ENCODE measurements at regions not wholly inside any gene's neighbourhood (a gene's known extent, or its start where the extent isn't known, plus 50 kb on each side); places are given as distances from the start of the nearest gene placed in this dataset.
A peak's percentile ranks its signal among the peaks of the same experiment; 100 is the strongest.
"Not testable (repeated sequence)": the region's sequence is repeated elsewhere in the genome, so short reads cannot be mapped to it uniquely, and the experiment has no call there.

DNA sequence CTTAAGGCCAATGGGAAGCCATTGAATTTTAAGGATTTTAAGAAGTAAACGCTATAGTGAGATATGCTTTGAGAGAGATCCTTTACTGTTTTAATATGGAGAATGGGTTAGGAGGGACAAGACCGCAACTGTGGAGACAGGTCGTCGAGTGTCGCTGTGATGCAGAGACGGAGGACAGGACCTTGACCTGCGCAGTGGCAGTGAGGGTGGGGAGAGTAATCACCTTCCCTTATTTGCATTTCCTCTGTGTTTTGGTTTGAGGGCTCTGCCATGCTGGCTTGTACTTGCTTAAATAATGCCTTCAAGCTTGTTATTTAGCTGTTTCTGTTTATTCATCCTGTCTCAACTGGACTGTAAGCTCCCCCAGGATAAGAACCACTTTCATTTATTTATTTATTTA is 345.0 kb downstream of the FBXW7 start:
- DNase-seq, result no peak

DNA sequence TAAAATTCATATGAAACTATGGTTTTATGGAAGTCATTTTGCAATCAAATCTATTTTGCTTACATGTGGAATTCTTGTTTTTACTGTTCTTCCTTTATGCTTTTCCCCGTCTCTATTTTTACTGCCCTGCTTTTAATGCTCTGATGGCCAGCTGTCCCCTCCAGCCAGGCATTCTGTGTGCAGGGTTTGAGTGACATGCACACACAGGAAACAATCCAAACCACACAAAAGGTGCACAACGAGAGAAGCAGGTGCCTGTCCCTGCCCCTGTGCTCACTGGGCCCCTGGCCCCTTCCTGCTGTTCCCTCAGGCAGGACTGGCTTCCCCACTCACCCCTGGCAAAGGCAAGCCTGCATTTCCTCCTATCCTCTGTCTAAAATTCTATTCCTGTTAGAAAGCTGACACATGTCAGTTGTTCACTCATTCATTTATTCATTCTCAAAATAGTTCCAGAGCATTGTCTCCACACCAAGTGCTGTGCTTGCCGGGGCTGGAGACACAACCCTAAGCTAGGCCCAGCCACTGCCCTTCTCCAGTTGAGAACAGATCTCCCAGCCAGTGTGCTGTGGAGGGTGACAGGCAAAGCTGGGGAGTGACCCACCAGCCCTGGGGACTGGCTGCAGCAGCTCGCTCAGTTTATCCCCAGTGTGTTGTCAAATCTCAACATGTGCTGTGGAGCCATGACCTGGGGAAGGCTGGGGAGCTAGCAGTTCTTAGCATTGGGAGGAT is 346.3 kb downstream of the FBXW7 start:
- DNase-seq, result no peak

DNA sequence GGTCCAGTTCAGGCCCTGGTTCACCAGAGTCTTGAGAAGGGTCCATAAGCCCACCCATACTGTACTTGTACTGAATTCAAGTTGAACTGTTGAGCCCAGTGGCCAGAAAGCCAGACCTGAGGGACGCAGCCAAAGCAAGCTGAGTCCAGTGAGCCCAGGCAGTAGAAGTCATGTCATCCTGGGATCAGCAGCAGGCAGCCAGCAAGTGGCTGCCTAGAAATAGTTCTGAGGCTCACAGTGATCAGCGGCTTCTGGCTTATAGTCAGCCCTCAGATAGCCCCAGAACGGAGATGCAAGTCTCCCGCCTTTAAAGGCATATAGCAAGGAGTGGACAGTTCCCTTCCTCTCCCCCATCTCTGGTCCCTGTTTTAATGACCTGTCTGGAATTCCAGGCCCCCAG is 347.1 kb downstream of the FBXW7 start:
- DNase-seq, result no peak

DNA sequence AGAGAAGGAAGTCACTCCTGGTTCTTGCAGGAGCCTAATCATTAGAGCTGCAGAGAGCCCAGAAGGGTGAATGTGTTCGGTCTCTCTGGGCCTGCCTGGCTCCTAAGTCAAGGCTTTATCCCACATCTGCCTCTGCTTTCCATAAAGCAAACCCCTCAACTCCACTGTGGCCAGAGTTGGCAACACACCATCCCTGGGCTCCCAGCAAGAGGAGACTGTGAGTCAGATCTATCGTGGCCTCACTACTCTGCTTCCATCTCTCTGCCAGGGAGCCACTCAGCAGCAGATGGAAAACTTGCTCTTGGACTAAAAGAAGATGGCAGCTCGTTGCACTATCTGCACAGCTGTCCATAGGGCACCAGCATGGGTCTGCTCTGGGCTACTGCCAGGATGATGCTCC is 348.2 kb downstream of the FBXW7 start:
- no peak for DNase-seq

DNA sequence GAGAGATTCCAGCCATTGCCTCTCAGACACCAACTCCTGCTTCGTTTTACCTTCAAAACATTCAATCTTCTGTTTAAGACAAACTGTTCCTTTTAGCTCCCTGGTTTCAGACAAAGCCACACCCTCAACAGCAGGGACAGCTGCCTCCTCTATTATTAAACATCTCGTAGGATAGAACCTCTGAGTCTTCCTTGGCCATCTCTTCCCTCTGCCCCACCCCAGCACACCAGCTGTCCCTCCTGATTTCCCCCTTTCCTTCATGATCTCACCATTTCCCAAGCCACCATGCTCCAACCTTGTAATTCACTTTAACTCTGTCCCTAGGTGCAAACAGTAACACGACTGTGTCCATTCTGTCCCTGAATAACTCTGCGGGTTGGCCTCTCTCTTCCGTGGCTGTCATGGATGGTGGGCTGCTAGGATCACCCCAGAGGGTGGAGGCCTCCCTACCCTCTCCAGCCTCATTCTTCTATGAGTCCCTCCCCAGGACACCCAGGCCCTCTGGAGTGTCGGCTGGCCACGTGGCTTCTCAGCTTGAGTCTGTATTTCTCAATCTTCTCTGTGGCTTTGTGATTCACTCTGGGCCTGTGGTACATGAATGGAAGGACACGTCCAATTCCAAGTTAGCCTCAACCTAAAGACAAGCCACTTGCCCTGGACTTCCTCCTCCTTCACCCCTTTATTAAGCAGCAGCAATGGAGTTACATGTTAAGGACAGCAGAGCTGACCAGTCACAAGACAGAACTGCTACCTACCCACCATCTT is 349.9 kb downstream of the FBXW7 start:
- DNase-seq, result no peak

DNA sequence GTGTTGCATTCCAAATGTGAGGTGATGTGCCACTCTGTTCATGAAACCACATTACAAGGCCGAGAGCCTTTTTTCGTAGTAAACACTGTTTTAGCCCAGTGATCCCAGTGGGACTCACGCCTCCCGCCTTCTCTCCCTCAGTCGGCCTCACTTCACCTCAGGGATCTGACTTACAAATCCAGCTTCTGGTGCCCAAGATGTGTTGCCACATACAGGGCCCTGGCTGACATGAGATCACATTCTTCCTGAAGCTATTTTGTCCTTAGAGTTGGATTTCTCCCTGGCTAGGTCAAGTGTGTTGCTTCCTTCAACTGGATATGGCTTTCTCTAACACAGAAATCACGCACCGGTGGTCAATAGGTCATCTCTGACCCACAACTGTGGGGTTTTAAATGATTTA is 354.7 kb downstream of the FBXW7 start:
- no peak for DNase-seq

DNA sequence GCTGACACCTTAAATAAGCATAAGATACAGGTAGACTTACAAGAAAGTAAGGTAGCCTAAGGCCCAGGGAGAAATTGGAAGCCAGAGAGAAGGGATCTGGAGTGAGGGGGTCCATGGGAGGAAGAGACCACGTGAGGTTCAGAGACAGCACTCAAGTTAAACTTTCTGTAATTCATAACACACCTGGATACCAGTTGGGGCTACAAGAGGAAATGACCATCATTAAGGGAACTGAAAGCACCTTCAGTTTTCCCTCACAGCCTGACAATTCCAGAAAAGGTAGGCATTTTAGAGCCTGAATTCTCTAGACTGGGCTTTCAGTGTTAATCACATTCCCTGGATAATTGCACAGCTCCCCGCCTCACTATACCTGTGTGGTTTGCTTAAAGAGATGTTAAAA is 355.5 kb downstream of the FBXW7 start:
- DNase-seq, result no peak

DNA sequence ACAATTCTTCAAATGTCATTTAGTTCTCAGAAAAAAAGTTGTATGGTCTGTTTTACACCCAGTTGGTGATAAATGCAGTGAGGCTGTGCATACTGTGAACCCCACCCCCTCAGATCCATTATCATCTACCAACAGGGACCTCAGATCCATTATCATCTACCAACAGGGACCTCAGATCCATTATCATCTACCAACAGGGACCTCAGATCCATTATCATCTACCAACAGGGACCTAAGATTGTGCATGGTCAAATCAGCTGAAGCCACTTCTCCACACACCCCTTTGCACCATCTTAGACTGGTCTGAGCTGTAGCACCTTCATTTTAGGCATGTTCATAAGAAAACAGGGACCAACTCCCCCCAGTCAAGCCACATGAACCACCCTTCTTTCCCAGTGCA is 358.4 kb downstream of the FBXW7 start:
- DNase-seq, result not testable (repeated sequence)

DNA sequence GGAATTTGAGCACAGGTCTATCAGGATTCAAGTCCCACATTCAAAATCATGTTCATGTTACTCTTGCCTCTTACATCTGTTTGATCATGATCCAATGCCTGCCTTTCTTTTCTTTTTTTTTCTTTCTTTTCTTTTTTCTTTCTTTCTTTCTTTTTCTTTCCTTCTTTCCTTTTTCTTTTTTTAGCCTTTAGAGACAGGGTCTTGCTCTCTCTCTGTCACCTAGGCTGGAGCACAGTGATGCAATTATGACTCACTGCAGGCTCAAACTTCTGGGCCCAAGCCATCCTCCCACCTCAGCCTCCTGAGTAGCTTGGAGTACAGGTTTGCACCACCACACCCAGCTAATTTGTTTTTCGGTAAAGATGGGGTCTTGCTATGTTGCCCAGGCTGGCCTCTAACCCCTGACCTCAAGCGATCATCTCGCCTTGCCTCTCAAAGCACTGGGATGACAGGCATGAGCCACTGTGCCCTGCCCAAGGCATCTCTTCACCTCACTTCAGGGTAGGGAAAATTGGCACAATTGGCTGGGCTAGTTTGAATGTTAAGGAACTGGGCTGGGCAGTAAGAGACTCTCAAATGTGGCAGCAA is 359.2 kb downstream of the FBXW7 start:
- DNase-seq, result no peak

DNA sequence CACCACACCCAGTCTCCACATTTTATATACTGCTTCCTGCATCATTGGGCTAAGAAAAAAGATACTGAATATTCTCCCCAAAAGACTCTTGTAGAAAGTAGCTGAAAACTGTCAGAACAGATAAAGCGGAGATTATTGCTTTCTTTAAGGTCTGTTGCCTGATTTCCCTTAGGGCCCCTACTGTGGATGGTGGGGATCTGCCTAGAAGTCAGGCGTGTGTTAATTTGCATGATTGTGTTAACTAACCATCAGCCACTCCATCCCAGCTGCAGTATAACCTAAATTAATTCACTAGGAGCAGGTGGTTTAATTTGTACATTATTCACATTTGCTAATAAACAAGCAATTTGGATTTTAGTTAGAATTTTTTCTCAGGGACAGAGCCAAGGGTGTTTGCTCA is 360.3 kb downstream of the FBXW7 start:
- no peak for DNase-seq

DNA sequence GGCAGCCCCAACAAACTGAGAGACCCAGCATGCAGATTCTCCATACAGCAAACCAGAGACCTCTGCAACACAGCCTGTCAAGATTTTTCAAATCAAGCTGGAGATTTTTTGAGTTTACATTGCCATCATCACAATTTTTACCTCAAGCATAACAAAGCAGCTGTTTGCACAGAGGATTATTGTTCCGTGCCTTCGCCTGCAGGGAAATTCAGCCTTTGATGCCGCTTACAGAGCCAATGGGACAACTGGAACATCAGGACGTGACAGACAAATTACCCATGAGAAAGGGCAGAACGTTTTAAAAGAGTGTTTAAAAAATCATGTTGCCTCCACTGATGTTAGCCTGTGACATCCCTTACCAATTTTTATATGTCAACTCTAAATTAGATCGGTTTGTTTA is 363.7 kb downstream of the FBXW7 start:
- no peak for DNase-seq

DNA sequence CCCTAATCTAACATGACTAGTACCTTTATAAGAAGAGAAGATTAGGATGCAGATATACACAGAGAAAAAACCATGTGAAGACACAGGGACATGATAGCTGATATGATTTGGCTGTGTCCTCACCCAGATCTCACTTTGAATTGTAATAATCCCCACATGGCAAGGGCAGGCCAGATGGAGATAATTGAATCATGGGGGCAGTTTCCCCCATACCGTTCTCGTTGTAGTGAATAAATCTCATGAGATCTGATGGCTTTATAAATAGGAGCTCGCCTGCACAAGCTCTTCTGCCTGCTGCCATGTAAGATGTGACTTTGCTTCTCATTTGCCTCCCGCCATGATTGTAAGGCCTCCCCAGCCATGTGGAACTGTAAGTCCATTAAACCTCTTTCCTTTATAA is 364.3 kb downstream of the FBXW7 start:
- no peak for DNase-seq

DNA sequence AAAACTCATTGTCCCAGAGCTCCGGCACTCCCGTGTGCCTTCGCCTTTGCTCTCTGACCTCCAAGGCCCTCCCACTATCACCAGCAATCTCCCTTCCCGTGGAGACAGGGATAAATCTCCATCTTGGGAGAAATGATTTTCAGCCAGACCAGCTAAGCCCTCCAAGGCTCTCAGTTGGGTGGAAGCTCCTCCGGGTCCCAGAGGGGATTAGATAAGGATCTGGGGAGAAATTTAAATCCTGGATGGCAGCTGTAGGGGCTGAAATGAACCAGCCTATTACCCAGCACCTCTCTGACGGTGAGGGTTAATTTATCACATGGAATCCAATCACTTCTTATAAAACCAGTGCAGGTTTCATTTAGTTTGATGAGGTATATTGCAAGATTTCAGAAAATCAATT is 366.2 kb downstream of the FBXW7 start:
- no peak for DNase-seq

DNA sequence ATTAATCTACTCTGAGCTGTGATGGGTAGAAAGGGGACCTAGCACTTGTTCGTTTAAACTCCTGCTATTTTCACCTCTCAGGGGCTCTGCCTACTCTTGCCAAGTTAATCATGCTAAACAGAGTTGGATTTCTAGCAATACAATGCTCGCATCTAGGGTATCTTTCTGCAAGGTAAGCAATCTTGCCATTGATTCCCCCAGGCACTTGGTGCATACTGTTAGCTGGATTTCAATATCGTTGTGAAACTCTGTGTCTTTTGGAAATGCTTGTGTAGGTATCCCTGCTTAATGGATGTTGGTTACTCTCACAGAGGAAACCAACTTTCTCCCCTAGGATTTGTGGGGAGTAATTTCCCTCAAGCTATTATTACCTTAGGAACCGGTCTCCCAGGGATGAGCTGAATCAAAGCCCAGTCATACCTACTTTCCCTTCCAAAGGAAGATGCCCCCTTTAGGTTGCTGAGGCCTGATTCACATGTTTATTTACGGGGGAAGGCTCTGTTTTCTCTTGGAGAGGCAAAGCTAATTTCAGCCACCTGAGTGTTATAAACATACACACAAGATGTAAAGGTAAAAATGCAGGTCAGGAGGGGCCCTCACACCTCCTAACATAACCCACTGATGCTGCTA is 366.8 kb downstream of the FBXW7 start:
- no peak for DNase-seq

DNA sequence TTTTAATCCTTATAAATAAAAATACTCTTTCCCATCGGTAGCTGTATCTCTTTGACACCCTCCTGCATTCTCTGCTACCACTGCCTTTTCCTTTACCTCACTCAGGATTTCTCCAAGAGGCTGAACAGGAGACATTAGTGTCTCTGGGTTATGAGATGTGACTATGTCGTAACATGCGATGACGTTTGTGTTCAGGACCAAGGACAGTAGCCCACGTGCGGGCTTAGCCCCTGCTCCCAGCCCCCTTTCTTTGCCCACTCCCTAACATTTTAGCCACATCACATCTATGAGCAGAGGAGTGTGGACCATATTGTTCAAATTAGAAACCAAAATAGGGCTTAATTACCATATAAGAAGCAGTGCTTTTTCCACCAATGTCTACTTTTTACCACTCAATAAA is 369.3 kb downstream of the FBXW7 start:
- peak; percentile 8 for DNase-seq

DNA sequence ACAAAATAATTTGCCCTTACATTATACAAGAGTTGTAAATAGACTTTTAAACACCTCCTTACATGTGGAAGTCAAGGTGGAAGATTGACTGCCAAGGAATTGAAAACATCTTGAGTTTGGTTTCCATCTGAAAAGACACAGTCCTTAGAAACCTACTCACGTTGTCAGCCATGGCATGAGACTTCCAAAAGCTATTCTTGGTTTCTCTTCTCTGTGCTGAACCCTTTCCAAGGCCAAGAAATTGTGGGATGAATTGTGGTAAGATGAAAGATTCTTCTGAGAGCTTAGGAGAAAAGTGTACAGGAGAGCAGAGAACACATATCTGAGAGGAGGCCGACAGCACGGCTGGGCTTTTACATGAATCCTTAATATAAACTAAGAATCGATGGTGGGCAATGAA is 370.0 kb downstream of the FBXW7 start:
- no peak for DNase-seq

DNA sequence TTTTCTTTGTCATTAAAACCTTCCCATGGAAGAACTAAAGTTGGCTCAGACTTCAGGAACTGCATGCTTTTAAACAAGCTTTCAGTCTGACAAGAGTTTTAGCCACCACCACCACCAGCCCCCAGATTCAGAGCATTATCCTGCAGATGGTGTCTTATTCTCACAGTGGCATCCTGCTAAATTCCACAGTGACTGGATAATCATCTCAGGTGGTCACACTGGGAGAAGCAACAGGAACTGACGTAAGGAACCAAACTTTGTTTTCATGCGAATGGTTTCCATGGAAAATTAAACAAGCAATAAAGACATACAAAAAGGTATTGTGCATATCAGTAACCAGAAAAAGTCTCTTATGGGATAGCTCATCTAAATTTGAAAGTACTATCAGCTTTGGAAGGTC is 370.7 kb downstream of the FBXW7 start:
- DNase-seq, result no peak

DNA sequence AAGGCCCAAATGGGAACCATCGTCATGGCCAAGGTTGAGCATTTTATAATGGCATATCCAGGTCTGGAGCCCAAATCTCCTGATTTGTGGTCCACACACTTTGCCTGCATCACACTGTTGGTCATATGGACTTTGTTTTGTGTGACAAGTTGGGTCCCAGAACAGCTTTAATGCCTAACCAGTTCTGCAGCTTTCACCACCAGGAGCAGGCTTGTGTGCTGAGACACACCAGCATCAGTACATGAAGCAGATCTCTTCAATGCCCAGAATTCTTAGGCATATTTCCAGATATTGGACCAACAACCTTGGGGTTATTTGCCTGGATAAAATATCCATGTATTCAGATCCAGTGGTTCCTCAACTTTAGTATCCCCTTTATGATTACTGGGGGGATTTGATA is 371.3 kb downstream of the FBXW7 start:
- no peak for DNase-seq

DNA sequence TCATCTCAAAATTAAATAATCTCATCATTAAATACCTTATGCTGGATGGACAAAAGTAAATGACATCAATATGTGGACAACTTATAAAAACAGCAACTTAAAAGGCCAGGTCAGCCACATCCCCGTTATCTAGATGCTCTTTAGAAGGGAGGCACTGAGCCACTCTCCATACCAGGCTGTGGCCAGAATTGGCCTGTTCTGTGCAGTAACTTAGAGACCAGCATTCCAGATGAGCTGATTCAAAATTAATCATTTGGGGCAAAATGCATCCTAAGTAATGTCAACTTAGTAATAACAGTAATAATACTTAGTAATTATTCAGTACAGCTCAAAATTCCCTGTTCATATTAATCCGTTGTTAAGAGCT is 373.6 kb downstream of the FBXW7 start:
- no peak for DNase-seq

DNA sequence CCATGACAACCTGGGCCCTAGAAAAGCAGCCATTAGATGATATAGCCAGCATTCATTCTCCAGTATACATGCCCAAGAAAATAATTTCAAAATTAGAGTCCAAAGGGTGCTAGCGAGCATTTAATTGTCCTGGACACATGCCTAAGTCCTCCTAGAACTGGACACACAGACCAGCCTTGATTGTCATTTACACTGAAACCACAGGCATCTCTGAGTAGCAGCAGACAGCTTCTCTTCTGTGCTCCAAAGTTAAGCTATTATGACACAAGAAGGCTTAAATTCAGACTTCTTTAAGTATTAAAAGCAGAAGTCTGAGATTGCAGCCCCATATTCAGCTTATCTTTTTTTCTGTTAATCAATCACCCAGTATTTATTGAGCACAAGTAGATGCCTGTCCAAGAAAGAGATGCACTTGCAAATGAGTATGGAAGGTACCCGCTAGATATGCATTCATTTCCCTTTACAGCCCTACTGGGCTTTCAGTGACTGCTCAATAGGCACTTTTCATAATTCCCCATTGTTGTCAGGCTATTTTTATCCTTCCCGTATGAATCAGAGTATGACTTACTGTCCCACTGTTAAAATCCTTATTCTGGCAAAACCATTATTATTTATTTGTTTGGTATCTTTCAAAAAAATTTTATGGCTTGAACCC is 374.1 kb downstream of the FBXW7 start:
- DNase-seq, result no peak

DNA sequence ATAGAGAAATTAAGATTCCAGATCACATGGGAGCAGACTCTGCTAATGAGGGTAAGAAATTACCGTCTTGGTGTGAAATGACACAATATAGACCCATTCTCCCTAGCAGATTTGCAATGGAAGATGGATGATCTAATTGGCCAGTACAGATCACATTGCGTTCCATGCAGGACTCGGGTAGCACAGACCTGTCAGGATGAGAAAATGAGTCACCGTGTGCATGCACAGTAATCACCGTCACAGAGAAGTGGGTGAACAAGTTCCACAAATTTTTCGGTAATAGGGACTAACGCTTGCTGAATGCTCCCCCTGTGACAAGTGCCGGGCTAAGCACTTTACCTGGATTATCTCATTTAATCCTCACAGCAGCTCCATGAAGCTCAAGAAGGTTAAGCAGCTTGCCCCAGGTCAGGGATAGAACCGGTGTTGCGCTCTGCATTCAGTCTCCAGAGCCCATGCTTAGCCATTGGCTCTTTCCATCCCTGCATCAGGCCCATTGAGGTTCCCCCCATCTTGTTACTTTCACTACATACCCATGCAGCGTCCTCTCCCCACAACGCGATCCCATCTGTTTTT is 375.6 kb downstream of the FBXW7 start:
- no peak for DNase-seq

DNA sequence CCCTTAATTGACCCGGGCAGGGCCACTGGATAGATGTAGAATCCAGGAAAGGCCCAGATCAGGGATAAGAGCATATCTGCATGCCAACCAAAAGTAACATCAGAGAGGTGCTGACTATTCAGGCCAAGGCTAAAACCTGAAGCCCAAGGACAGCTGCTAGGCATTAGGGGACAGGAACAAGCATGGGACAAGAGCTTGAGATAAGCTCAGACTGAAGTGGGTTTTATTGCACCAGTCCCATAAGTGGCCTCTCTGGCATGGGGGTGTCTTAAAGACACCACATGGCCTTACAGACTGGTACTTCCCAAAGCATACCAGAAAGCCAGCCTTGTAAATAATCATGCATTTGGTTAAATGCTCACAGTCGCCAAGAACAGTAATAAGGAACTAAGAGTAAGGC is 376.1 kb downstream of the FBXW7 start:
- DNase-seq, result no peak

DNA sequence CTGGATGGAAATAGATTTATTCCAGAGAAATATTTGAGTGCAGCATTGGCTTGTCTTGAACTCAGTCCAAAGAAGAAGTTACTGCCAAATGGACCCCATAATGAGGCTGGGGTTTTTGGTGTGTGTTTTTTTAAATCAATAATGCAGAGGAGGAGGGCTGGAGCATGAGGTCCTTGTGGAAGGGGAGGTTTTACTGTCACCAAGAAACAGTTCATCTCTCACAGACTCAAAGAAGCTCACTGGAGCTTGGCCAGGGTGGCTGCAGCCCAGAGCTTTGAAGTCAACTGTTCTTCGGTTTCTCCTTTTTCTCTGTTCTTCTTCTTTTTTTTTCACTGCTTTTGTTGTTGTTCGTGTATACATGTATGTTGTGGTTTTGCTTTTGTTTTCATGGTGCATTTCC is 377.7 kb downstream of the FBXW7 start:
- no peak for DNase-seq

Data from fibroblast of skin of scalp (primary cell).